Activated CD8-positive, alpha-beta memory T cell treated with anti-CD3 and anti-CD28 coated beads, Interleukin-2, amount 50 U/mL, for 48 hours (primary cell): ENCODE measurements at regions not wholly inside any gene's neighbourhood (a gene's known extent, or its start where the extent isn't known, plus 50 kb on each side); places are given as distances from the start of the nearest gene placed in this dataset.

Experiments
- DNase-seq: peaks from one replicate; pipeline ENCODE4 v3.0.0-alpha.2; 2020

- DNase-seq: no peak
These were observed 141.9 kb downstream of the ID4 start for GRCh38 chr6:19979059-19979458.

- no peak for DNase-seq
These were observed 142.8 kb downstream of the ID4 start for GRCh38 chr6:19979986-19980385.

- no peak for DNase-seq
These were observed 146.2 kb downstream of the ID4 start for GRCh38 chr6:19983374-19983773.

- DNase-seq: no peak
These were observed 149.7 kb downstream of the ID4 start for GRCh38 chr6:19986691-19987438.

GRCh38 chr6:19988555-19988954 is 151.4 kb downstream of the ID4 start:
- DNase-seq: no peak

- DNase-seq: no peak
These were observed 154.0 kb downstream of the ID4 start for GRCh38 chr6:19991176-19991575.

GRCh38 chr6:19994909-19995308 is 157.7 kb downstream of the ID4 start:
- no peak for DNase-seq

GRCh38 chr6:19995575-19996257 is 158.5 kb downstream of the ID4 start:
- no peak for DNase-seq

GRCh38 chr6:19997104-19997503 is 159.9 kb downstream of the ID4 start:
- DNase-seq: no peak

- DNase-seq: no peak
These were observed 161.4 kb downstream of the ID4 start for GRCh38 chr6:19998541-19998940.

GRCh38 chr6:19999319-20000191 is 162.4 kb downstream of the ID4 start:
- DNase-seq: no peak

- no peak for DNase-seq
These were observed 164.1 kb downstream of the ID4 start for GRCh38 chr6:20001286-20001685.

GRCh38 chr6:20006037-20006436 is 168.9 kb downstream of the ID4 start:
- no peak for DNase-seq

GRCh38 chr6:20008131-20008530 is 171.0 kb downstream of the ID4 start:
- no peak for DNase-seq

- no peak for DNase-seq
These were observed 176.1 kb downstream of the ID4 start for GRCh38 chr6:20013066-20013861.

GRCh38 chr6:20014508-20014907 is 177.3 kb downstream of the ID4 start:
- no peak for DNase-seq

GRCh38 chr6:20020526-20020925 is 183.4 kb downstream of the ID4 start:
- DNase-seq: no peak

GRCh38 chr6:20021795-20022194 is 184.6 kb downstream of the ID4 start:
- no peak for DNase-seq

- peak; percentile 66 for DNase-seq
These were observed 186.6 kb downstream of the ID4 start for GRCh38 chr6:20023549-20024315.

GRCh38 chr6:20024316-20024673 is 187.1 kb downstream of the ID4 start:
- no peak for DNase-seq

GRCh38 chr6:20024978-20025377 is 187.3 kb downstream of the MBOAT1 start:
- no peak for DNase-seq

- no peak for DNase-seq
These were observed 186.6 kb downstream of the MBOAT1 start for GRCh38 chr6:20025681-20026080.
